ENCODE measurements at regions not wholly inside any gene's neighbourhood (a gene's known extent, or its start where the extent isn't known, plus 50 kb on each side); places are given as distances from the start of the nearest gene placed in this dataset.

GRCh38 chr6:6856538-6857523, 250.9 kb upstream of the RREB1 start:
- DNase-seq (ENCODE audit: low spot score in 2 of 2) (peak; percentile 49 to 78), ATAC-seq (peak; percentile 88)
- Mint-ChIP-seq H3K9me3 (peaks cover 4 to 5% of the 10 kb centered on the region in 2 donors), H3K27ac (peak overlapping the region; percentile 86 to 91), H3K36me3 (no peaks in the 10 kb centered on the region)

- H3K27ac Mint-ChIP-seq = peak overlapping the region in 1 of 2 donors; percentile 86
- ATAC-seq = no peak
Measured at GRCh38 chr6:6857528-6857927, 250.2 kb upstream of the RREB1 start.

GRCh38 chr6:6858533-6858982, 249.2 kb upstream of the RREB1 start:
- ATAC-seq (no peak), DNase-seq (ENCODE audit: low spot score in 2 of 2) (no peak)
- no peaks in the 10 kb centered on the region for H3K36me3 Mint-ChIP-seq
- no peak overlapping the region for H3K27ac Mint-ChIP-seq
- peaks cover 4 to 5% of the 10 kb centered on the region in 2 donors for H3K9me3 Mint-ChIP-seq

More at GRCh38 chr6:6857528-6857927, 250.2 kb upstream of the RREB1 start:
- H3K36me3 Mint-ChIP-seq = no peaks in the 10 kb centered on the region
- no peak for DNase-seq (ENCODE audit: low spot score in 2 of 2)
- H3K9me3 Mint-ChIP-seq = peaks cover 4 to 5% of the 10 kb centered on the region in 2 donors

DNA sequence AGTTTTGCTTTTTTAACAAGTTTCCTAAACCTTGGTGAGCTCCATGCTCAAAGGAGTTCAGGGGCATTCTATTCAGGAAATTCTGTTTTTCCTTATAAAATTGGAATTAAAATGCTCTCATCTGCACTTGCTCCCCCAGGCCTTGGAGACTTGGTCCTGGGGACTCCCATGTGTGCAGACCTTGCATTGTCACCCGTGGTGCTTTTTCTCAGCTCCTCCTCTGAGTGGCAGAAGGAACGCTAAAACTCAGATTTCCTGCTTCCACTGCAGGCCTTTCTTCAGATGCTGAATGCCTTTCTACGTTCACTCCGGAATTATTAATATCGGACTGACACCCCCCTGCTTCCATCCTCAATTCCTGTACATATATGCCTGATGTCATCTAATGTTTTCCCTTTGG, 248.7 kb upstream of the RREB1 start:
- no peak overlapping the region for H3K27ac Mint-ChIP-seq
- peaks cover 4 to 5% of the 10 kb centered on the region in 2 donors for H3K9me3 Mint-ChIP-seq
- ATAC-seq (no peak), DNase-seq (ENCODE audit: low spot score in 2 of 2) (no peak)
- no peaks in the 10 kb centered on the region for H3K36me3 Mint-ChIP-seq

GRCh38 chr6:6859722-6860121, 248.0 kb upstream of the RREB1 start:
- H3K36me3 Mint-ChIP-seq = no peaks in the 10 kb centered on the region
- peaks cover 4 to 5% of the 10 kb centered on the region in 2 donors for H3K9me3 Mint-ChIP-seq
- no peak overlapping the region for H3K27ac Mint-ChIP-seq
- DNase-seq (ENCODE audit: low spot score in 2 of 2) = no peak
- ATAC-seq = no peak

- no peak overlapping the region for H3K27ac Mint-ChIP-seq
- no peaks in the 10 kb centered on the region for H3K36me3 Mint-ChIP-seq
- ATAC-seq (no peak), DNase-seq (ENCODE audit: low spot score in 2 of 2) (no peak)
- peaks cover 0 to 4% of the 10 kb centered on the region in 2 donors for H3K9me3 Mint-ChIP-seq
Measured at GRCh38 chr6:6860863-6861262, 246.9 kb upstream of the RREB1 start.

- no peaks in the 10 kb centered on the region for H3K9me3 Mint-ChIP-seq
- ATAC-seq (no peak), DNase-seq (ENCODE audit: low spot score in 2 of 2) (no peak)
- H3K27ac Mint-ChIP-seq = no peak overlapping the region
- H3K36me3 Mint-ChIP-seq = no peaks in the 10 kb centered on the region
Measured at GRCh38 chr6:6861351-6861894, 246.3 kb upstream of the RREB1 start.

- Mint-ChIP-seq H3K9me3 (no peaks in the 10 kb centered on the region), H3K27ac (no peak overlapping the region)
- no peak for DNase-seq (ENCODE audit: low spot score in 2 of 2)
Measured at GRCh38 chr6:6861995-6862394, 245.8 kb upstream of the RREB1 start.

DNA sequence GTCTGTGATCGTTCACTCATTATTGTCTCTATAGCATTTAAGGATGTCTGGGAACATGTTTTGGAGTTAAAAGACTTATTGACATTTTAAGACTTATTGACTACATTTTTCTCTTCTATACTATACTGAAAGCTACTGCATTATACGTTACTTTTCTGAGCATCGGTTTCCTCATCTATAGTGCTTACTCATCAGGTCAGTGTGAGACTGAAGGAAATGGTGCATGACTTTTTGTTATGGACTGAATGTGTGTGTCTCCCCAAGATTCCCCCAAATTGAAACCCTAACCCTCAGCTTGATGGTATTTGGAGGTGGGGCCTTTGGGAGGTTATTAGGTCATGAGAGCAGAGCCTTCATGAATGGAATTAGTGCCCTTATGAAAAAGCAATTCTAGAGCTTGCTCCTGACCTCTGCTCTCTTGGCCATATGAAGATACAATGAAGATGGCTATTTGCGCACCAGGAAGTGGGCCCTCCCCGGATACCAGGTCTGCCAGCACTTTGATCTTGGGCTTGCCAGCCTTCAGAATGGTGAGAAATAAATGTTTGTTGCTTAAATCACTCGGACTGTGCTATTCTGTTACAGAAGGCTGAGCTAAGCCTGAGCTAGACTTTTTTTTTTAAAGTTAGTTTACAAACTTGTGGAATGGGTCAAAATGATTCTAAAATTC, 243.7 kb upstream of the RREB1 start:
- Mint-ChIP-seq H3K9me3 (no peaks in the 10 kb centered on the region), H3K27ac (no peak overlapping the region), H3K36me3 (no peaks in the 10 kb centered on the region)
- ATAC-seq = no peak
- no peak for DNase-seq (ENCODE audit: low spot score in 2 of 2)

More at GRCh38 chr6:6861995-6862394, 245.8 kb upstream of the RREB1 start:
- no peaks in the 10 kb centered on the region for H3K36me3 Mint-ChIP-seq
- ATAC-seq = no peak

GRCh38 chr6:6865611-6866010, 242.2 kb upstream of the RREB1 start:
- Mint-ChIP-seq H3K9me3 (no peaks in the 10 kb centered on the region), H3K36me3 (no peaks in the 10 kb centered on the region), H3K27ac (no peak overlapping the region)
- ATAC-seq (no peak), DNase-seq (ENCODE audit: low spot score in 2 of 2) (no peak)

DNA sequence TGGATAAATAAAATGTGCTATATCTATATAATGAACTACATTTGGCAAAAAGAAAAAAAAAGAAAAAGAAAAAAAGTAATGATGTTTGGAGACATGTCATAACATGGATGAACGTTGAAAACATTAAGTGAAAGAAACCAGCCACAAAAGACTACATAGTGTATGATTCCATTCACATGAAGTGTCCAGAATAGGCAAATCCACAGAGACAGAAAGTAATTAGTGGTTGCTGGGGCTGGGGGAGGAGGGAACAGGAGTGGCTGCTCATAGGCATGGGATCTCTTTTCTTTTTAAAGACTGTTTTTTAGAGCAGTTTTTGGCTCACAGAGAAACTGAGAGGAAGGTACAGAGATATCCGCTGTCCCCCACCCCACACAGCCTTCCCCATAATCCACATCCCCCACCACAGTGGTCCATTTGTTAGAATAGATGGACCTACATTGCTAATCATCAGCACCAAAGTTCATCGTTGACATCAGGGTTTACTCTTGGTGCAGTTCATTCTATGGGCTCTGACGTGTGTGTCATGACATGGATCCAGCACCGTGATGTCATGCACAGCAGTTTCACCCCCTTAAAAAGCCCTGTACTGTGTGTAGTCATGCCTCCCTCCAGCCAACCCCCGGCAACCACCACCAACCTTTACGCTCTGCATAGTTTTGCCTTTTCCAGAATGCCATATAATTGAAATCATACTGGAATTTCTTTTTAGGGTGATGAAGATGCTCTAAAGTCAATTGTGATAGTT, 240.9 kb upstream of the RREB1 start:
- DNase-seq (ENCODE audit: low spot score in 2 of 2) (no peak), ATAC-seq (no peak)
- Mint-ChIP-seq H3K36me3 (no peaks in the 10 kb centered on the region), H3K27ac (no peak overlapping the region), H3K9me3 (no peaks in the 10 kb centered on the region)

DNA sequence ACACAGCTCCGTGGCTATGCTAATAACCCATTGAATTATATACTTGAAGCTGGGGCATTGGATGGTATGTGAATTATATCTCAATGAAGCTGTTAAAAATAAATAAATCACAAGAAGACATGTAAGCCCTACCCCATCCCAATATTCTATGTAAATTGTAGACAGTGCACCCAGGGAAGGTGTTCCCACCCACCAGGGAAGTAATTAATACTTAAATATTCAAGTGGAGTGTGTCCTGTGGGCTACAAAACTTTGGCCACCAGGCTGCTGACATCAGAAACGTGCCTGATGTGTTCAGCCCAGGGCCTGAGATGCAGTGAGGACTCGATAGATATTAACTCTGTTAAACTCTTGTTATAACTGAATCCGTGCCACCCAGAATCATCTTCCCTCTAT, 240.4 kb upstream of the RREB1 start:
- DNase-seq (ENCODE audit: low spot score in 2 of 2) (no peak), ATAC-seq (no peak)
- no peaks in the 10 kb centered on the region for H3K9me3 Mint-ChIP-seq
- H3K27ac Mint-ChIP-seq = no peak overlapping the region
- no peaks in the 10 kb centered on the region for H3K36me3 Mint-ChIP-seq

DNA sequence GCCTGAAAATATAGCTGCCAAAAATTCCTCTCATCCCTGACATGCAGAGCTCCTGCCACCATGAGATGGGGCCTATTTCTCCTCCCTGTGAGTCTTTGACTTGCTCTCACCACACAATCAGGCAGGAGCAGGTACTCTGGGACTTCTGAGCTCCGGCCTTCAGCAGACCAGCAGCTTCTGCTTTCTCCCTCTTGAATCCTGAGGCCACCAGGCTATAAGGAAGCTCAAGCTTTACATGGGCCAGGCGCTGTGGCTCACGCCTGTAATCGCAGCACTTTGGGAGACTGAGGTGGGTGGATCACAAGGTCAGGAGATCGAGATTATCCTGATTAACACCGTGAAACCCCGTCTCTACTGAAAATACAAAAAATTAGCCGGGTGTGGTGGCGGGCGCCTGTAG, 238.7 kb upstream of the RREB1 start:
- Mint-ChIP-seq H3K9me3 (no peaks in the 10 kb centered on the region), H3K36me3 (no peaks in the 10 kb centered on the region), H3K27ac (no peak overlapping the region)
- DNase-seq (ENCODE audit: low spot score in 2 of 2) = no peak
- ATAC-seq = no peak

GRCh38 chr6:6870921-6871320, 236.8 kb upstream of the RREB1 start:
- Mint-ChIP-seq H3K36me3 (no peaks in the 10 kb centered on the region), H3K27ac (no peak overlapping the region), H3K9me3 (no peaks in the 10 kb centered on the region)
- ATAC-seq (no peak), DNase-seq (ENCODE audit: low spot score in 2 of 2) (no peak)

- no peaks in the 10 kb centered on the region for H3K9me3 Mint-ChIP-seq
- DNase-seq (ENCODE audit: low spot score in 2 of 2) (no peak), ATAC-seq (peak in 1 of 2 donors; percentile 53)
- H3K27ac Mint-ChIP-seq = no peak overlapping the region
- H3K36me3 Mint-ChIP-seq = no peaks in the 10 kb centered on the region
Measured at GRCh38 chr6:6872459-6873344, 235.1 kb upstream of the RREB1 start.

DNA sequence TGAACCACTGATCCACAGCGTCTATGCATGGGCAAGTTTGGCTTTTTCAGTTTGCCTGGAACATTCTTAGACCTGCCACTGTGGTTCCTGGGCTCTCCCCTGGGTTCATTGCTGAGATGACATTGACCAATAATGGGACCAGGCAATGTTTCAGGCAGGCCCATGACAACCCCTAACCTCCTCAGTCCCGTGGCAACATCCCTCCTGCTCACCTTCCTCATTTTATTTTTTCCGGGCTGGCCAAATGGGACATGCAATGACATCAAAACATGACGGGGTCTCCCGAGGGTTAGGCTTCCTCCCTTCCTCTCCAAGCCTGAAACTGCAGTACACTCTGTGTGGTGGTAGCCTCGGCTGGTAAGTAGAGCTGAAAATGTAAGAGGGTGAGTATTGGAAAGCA, 234.0 kb upstream of the RREB1 start:
- ATAC-seq (no peak), DNase-seq (ENCODE audit: low spot score in 2 of 2) (no peak)
- H3K9me3 Mint-ChIP-seq = no peaks in the 10 kb centered on the region
- no peaks in the 10 kb centered on the region for H3K36me3 Mint-ChIP-seq
- no peak overlapping the region for H3K27ac Mint-ChIP-seq
